K562 (cell line): ENCODE measurements at regions not wholly inside any gene's neighbourhood (a gene's known extent, or its start where the extent isn't known, plus 50 kb on each side); places are given as distances from the start of the nearest gene placed in this dataset.

Source experiments
- ATAC-seq: fragments of 200-7000 bp; cut with Tn5 transposase; 3 replicates; pipeline ENCODE4 v1.9.1; 2020; ENCODE audit warnings: moderate library complexity
- BruUV-seq: library from RNA; stranded (reverse); fragments of 400-500 nt; replicated peaks from 2 replicates; lab custom pipeline; 2021; lab: Mats Ljungman, UMichigan
- CTCF ChIA-PET: fragments of 300-600 bp; formaldehyde crosslinking; extraction: SDS; loops from one replicate; lab custom pipeline; 2021; ENCODE audit warnings: low intra/inter-chr PET ratio; lab: Yijun Ruan, JAX
- POLR2A ChIA-PET: fragments of 300-600, 350-650 bp; sonication (Branson Sonifier 250); formaldehyde crosslinking; extraction: SDS; loops from one replicate; lab custom pipeline; 2021; ENCODE audit warnings: antibody characterized with exemption, inconsistent platforms; lab: Yijun Ruan, JAX
- DNase-seq, 4 experiments: peaks; one replicate each; pipeline versions ENCODE4 v3.0.0 to v3.0.0-alpha.2; 2011 to 2018; ENCODE audit warnings: low spot score in 3 of 4, mixed read lengths in 3 of 4; ENCODE audit errors: extremely low read depth in 1 of 4
- FAIRE-seq: peaks from 2 replicates; lab custom pipeline; 2011; peaks lifted over from hg19 to GRCh38; lab: Jason Lieb, UNC
- H2AFZ ChIP-seq: 2 replicates; pipeline ENCODE4 v1.6.0; 2011; ENCODE audit warnings: low read depth, low read length, control low read depth, inconsistent platforms
- H3K27ac ChIP-seq: fragments of 200-600 bp; 3 replicates; pipeline ENCODE4 v1.8.0; 2011; ENCODE audit warnings: low read depth, mild to moderate bottlenecking, control low read depth, inconsistent platforms, low read length, moderate library complexity, mixed read lengths; ENCODE audit errors: extremely low read depth
- H3K27me3 ChIP-seq, 2 experiments: fragments of 300-600 bp in 1 of 2; 2 replicates in 1 of 2; 3 replicates in 1 of 2; pipeline versions ENCODE4 v1.6.0 to v1.8.0; 2011; ENCODE audit warnings: inconsistent platforms in 2 of 2, low read length in 2 of 2, mild to moderate bottlenecking in 1 of 2, mixed read lengths in 1 of 2, moderate library complexity in 1 of 2; ENCODE audit not compliant: control insufficient read depth in 2 of 2, insufficient read depth in 2 of 2
- H3K36me3 ChIP-seq: fragments of 300-600 bp; 3 replicates; pipeline ENCODE4 v1.8.0; 2011; ENCODE audit warnings: mild to moderate bottlenecking, low read length, inconsistent platforms; ENCODE audit not compliant: control insufficient read depth, insufficient read depth
- H3K4me1 ChIP-seq, 2 experiments: fragments of 200-600 bp in 1 of 2; replicated peaks in 1 of 2; 2 replicates in 1 of 2; 3 replicates in 1 of 2; pipeline versions ENCODE4 v1.5.1 to v1.8.0; 2011; ENCODE audit warnings: inconsistent platforms in 2 of 2, low read length in 2 of 2, mild to moderate bottlenecking in 1 of 2, mixed read lengths in 1 of 2, moderate library complexity in 1 of 2; ENCODE audit not compliant: control insufficient read depth in 2 of 2, insufficient read depth in 2 of 2
- H3K4me2 ChIP-seq: 2 replicates; pipeline ENCODE4 v1.6.1; 2011; ENCODE audit warnings: low read length, control low read depth, inconsistent platforms, mixed read lengths; ENCODE audit not compliant: insufficient read depth
- H3K4me3 ChIP-seq: fragments of 200-600 bp; sonication (generic), shearing (Covaris generic); 2 replicates; pipeline ENCODE4 v1.5.1; 2016; ENCODE audit warnings: control low read depth, inconsistent platforms
- H3K79me2 ChIP-seq: fragments of 200-600 bp; 3 replicates; pipeline ENCODE4 v1.8.0; 2011; ENCODE audit warnings: low read length, inconsistent platforms; ENCODE audit not compliant: control insufficient read depth, insufficient read depth
- H3K9ac ChIP-seq, 2 experiments: 2 replicates each; pipeline versions ENCODE4 v1.6.0 to v1.6.1; 2011; ENCODE audit warnings: low read depth in 2 of 2, low read length in 2 of 2, control low read depth in 1 of 2, inconsistent platforms in 1 of 2, mild to moderate bottlenecking in 1 of 2, mixed read lengths in 1 of 2; ENCODE audit not compliant: insufficient read depth in 1 of 2
- H3K9me1 ChIP-seq: one replicate; pipeline ENCODE4 v1.6.0; 2011; ENCODE audit warnings: inconsistent platforms, mild to moderate bottlenecking, low read length, moderate library complexity; ENCODE audit not compliant: control insufficient read depth, insufficient read depth
- H3K9me3 ChIP-seq: replicated peaks from 2 replicates; pipeline ENCODE4 v1.5.1; 2011; ENCODE audit warnings: low read depth, low read length, inconsistent platforms; ENCODE audit not compliant: control insufficient read depth, insufficient read depth
- H4K20me1 ChIP-seq: replicated peaks from 2 replicates; pipeline ENCODE4 v1.6.1; 2011; ENCODE audit warnings: low read length, inconsistent platforms, mixed read lengths; ENCODE audit not compliant: control insufficient read depth, insufficient read depth
- CBX8 ChIP-seq: fragments of 200-600 bp; sonication (generic); IDR thresholded peaks from 2 replicates; pipeline ENCODE4 v1.6.1; 2012; ENCODE audit warnings: borderline replicate concordance, mixed run types, low read depth, mild to moderate bottlenecking, moderate library complexity, mixed read lengths, low read length, control low read depth, inconsistent platforms; ENCODE audit not compliant: poor library complexity, severe bottlenecking; ENCODE audit errors: extremely low read depth
- CHD1 ChIP-seq: fragments of 200-600 bp; sonication (generic); IDR thresholded peaks from one replicate; pipeline ENCODE4 v1.6.1; 2012; ENCODE audit warnings: mild to moderate bottlenecking, moderate library complexity, low read length, inconsistent platforms
- CREB5 ChIP-seq: fragments of 250-450 bp; sonication (Bioruptor Pico); IDR thresholded peaks from 2 replicates; pipeline ENCODE4 v1.5.0; 2020; ENCODE audit warnings: mild to moderate bottlenecking
- EHMT2 ChIP-seq: fragments of 450-650 bp; IDR thresholded peaks from 2 replicates; pipeline ENCODE4 v1.6.1; 2018; ENCODE audit warnings: antibody characterized with exemption
- FOXA1 ChIP-seq: fragments of 450-650 bp; IDR thresholded peaks from 2 replicates; pipeline ENCODE4 v1.6.1; 2016; ENCODE audit warnings: mild to moderate bottlenecking, borderline replicate concordance
- HDGF ChIP-seq: fragments of 450-650 bp; IDR thresholded peaks from 2 replicates; pipeline ENCODE4 v1.6.1; 2016
- JUN ChIP-seq, 2 experiments: sonication (generic) in 1 of 2; formaldehyde crosslinking in 1 of 2; IDR thresholded peaks; 2 replicates each; pipeline versions ENCODE4 v1.6.1 to v1.8.0; 2012 to 2022; ENCODE audit warnings: borderline replicate concordance in 2 of 2, mild to moderate bottlenecking in 2 of 2, improper control_type of control experiment in 1 of 2, low read depth in 1 of 2, low read length in 1 of 2, missing genetic modification reagents in 1 of 2
- KLF1 ChIP-seq: fragments of 450-650 bp; IDR thresholded peaks from 2 replicates; pipeline ENCODE4 v1.6.1; 2016; ENCODE audit warnings: missing genetic modification characterization, missing compliant biosample characterization
- MAFG ChIP-seq: fragments of 450-650 bp; conservative IDR thresholded peaks from 2 replicates; pipeline ENCODE4 v1.6.1; 2016; ENCODE audit warnings: missing genetic modification characterization, missing compliant biosample characterization
- PTRF ChIP-seq: fragments of 450-650 bp; IDR thresholded peaks from 2 replicates; pipeline ENCODE4 v1.6.1; 2016; ENCODE audit warnings: mild to moderate bottlenecking, missing genetic modification characterization, missing compliant biosample characterization
- RREB1 ChIP-seq: fragments of 250-450 bp; sonication (Bioruptor Pico); IDR thresholded peaks from 2 replicates; pipeline ENCODE4 v1.4.0; 2020
- SMARCE1 ChIP-seq: fragments of 450-650 bp; IDR thresholded peaks from 2 replicates; pipeline ENCODE4 v1.7.1; 2016; ENCODE audit warnings: mild to moderate bottlenecking
- STAT5B ChIP-seq: fragments of 250-450 bp; sonication (Bioruptor Pico); IDR thresholded peaks from 2 replicates; pipeline ENCODE4 v1.8.0; 2021; ENCODE audit warnings: mild to moderate bottlenecking, inconsistent platforms
- THRAP3 ChIP-seq: fragments of 450-650 bp; IDR thresholded peaks from 2 replicates; pipeline ENCODE4 v1.6.1; 2016; ENCODE audit warnings: mild to moderate bottlenecking, inconsistent platforms, borderline replicate concordance
- ZEB2 ChIP-seq: fragments of 450-650 bp; IDR thresholded peaks from 2 replicates; pipeline ENCODE4 v1.6.1; 2016
- ZNF444 ChIP-seq: fragments of 250-450 bp; sonication (Bioruptor Pico); IDR thresholded peaks from 2 replicates; pipeline ENCODE4 v1.4.0; 2020; ENCODE audit warnings: mild to moderate bottlenecking, moderate library complexity
- in situ Hi-C: fragments of 300-500 bp; cut with MboI; formaldehyde crosslinking; loops from 4 replicates; pipeline ENCODE4 v1.15.0; 2018; ENCODE audit warnings: inconsistent platforms, mixed read lengths
- intact Hi-C: fragments of 100-400 bp; cut with micrococcal nuclease; formaldehyde crosslinking; loops from 2 replicates; pipeline ENCODE4 v1.14.2; 2022
- TF ChIP-seq, protein P1 (sequence below): fragments of 450-650 bp; IDR thresholded peaks from 2 replicates; pipeline ENCODE4 v1.6.1; 2018; ENCODE audit warnings: mild to moderate bottlenecking, low read depth; ENCODE audit not compliant: partially characterized antibody

GRCh38 chr14:37663498-37663897 lies 68.1 kb downstream of the TTC6 start:
- no peaks in the 10 kb centered on the region for H3K27me3 ChIP-seq
- POLR2A ChIA-PET, result no interaction called here
- H4K20me1 ChIP-seq, result no peaks in the 10 kb centered on the region
- no peak overlapping the region for H3K4me3 ChIP-seq
- no peaks in the 10 kb centered on the region for H3K9me3 ChIP-seq
- H3K4me1 ChIP-seq, result no peaks in the 10 kb centered on the region
- FAIRE-seq (no peak), ATAC-seq (no peak), DNase-seq (no peak)
- in situ Hi-C loops, result no loop called here
- H3K79me2 ChIP-seq, result no peaks in the 10 kb centered on the region
- intact Hi-C loops, result no loop called here
- H3K9ac ChIP-seq, result no peak overlapping the region
- no peak overlapping the region for H3K27ac ChIP-seq
- no peaks in the 10 kb centered on the region for H3K36me3 ChIP-seq
- H3K4me2 ChIP-seq, result no peak overlapping the region
- no peaks in the 10 kb centered on the region for H3K9me1 ChIP-seq
- no peak overlapping the region for H2AFZ ChIP-seq
- no TSS peak for BruUV-seq
- CTCF ChIA-PET, result no interaction called here
- no peak for TF ChIP-seq RREB1
- no peak for TF ChIP-seq KLF1 (tag)
- TF ChIP-seq EHMT2, result no peak
- no peak for TF ChIP-seq SMARCE1
- no peak for TF ChIP-seq THRAP3
- no peak for TF ChIP-seq CREB5
- TF ChIP-seq HDGF, result no peak
- TF ChIP-seq, protein P1, sequence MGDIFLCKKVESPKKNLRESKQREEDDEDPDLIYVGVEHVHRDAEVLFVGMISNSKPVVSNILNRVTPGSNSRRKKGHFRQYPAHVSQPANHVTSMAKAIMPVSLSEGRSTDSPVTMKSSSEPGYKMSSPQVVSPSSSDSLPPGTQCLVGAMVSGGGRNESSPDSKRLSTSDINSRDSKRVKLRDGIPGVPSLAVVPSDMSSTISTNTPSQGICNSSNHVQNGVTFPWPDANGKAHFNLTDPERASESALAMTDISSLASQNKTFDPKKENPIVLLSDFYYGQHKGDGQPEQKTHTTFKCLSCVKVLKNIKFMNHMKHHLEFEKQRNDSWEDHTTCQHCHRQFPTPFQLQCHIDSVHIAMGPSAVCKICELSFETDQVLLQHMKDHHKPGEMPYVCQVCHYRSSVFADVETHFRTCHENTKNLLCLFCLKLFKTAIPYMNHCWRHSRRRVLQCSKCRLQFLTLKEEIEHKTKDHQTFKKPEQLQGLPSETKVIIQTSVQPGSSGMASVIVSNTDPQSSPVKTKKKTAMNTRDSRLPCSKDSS, result no peak
- TF ChIP-seq JUN (IDR thresholded peaks at IDR 0.05; ENCODE audit: borderline replicate concordance, low read depth, low read length), result no peak
- TF ChIP-seq JUN (CRISPR knock-in tag; IDR thresholded peaks at IDR 0.05; ENCODE audit: borderline replicate concordance), result no peak
- TF ChIP-seq ZEB2, result no peak
- TF ChIP-seq MAFG (tag), result no peak
- no peak for TF ChIP-seq PTRF (tag)
- TF ChIP-seq FOXA1, result no peak
- no peak for TF ChIP-seq STAT5B
- no peak for TF ChIP-seq CBX8
- no peak for TF ChIP-seq ZNF444 (CRISPR knock-in tag)
- TF ChIP-seq CHD1, result no peak
